ENCODE measurements at regions not wholly inside any gene's neighbourhood (a gene's known extent, or its start where the extent isn't known, plus 50 kb on each side); places are given as distances from the start of the nearest gene placed in this dataset.

- TF ChIP-seq CTCF (IDR thresholded peaks at IDR 0.05; ENCODE audit: insufficient read depth, low read depth, low read length) (no peak), EZH2 (IDR thresholded peaks at IDR 0.05; ENCODE audit: insufficient read depth, low read length) (no peak)
Measured at GRCh38 chr22:26901198-26901816, 243.9 kb downstream of the MIAT start.

All from astrocyte (in vitro differentiated cells and primary cell).